Myocyte (in vitro differentiated cells): ENCODE measurements at regions not wholly inside any gene's neighbourhood (a gene's known extent, or its start where the extent isn't known, plus 50 kb on each side); places are given as distances from the start of the nearest gene placed in this dataset. TPM values are rescaled to one million over a fixed set of nuclear protein-coding genes. Genes with fewer than 3 reads are reported as not detected.
"Not testable (repeated sequence)": the region's sequence is repeated elsewhere in the genome, so short reads cannot be mapped to it uniquely, and the experiment has no call there.

ENCODE experiments used
- DNase-seq: peaks from one replicate; pipeline ENCODE4 v3.0.0-alpha.2; 2012; ENCODE audit warnings: low read depth
- microRNA counts: library from miRNA; unstranded; fragments of <30 nt; microRNA quantifications from one replicate; lab custom pipeline; 2016
- microRNA-seq: library from miRNA; unstranded; fragments of <30 nt; microRNA quantifications from one replicate; pipeline ENCODE4, GENCODE V29; 2016

DNA sequence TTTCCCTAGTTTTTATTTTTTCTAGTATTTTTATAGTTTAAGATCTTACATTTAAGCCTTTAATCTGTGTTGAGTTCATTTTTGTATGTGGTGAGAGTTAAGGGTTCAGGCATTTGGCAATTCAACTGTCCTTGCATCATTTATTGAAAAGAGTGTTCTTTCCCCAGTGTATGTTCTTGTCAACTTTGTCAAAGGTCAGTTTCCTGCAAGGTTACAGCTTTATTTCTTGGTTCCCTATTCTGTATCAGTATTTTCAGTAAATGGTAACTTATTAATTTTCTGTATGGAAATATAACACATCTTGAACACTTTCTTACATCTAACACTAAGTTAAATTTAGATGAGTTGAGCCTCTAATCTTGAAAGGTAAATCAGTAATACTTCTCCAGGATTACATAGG, 1770.1 kb downstream of the OTOL1 start:
- DNase-seq: no peak

DNA sequence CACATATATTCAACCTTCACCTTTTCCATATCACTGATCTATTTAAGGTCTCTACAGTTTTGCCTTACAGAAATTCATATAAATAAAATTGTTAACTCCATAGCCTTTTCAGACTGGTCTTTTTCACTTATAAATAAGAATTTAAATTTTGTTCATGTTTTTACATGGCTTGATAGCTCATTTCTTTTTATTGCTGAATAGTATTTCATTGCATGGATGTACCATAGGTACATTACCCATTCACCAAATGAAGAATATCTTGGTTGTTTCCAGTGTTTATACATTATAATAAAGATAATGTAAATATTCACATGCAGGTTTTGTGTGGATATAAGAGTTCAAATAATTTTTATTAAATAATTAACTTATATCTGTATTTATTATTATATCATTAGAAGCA, 1765.0 kb downstream of the OTOL1 start:
- DNase-seq: no peak

DNA sequence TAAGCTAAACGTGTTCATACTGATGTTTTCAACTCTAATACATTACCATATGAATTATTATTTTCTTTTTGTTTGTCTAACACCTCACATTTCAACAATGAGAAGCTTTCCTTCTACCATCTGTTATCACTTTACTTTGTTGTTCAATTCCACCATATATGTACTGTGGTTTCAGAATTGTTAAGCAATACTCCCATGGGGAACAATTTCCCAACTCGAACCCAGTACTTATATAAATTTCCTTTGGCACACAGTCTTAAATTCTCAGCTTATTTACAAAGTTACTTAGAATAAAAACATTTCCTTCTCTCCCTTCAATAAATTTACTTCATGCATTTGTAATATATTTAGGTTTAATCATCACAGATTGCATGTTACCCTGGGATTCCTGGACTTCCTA, 1764.4 kb downstream of the OTOL1 start:
- DNase-seq: no peak

DNA sequence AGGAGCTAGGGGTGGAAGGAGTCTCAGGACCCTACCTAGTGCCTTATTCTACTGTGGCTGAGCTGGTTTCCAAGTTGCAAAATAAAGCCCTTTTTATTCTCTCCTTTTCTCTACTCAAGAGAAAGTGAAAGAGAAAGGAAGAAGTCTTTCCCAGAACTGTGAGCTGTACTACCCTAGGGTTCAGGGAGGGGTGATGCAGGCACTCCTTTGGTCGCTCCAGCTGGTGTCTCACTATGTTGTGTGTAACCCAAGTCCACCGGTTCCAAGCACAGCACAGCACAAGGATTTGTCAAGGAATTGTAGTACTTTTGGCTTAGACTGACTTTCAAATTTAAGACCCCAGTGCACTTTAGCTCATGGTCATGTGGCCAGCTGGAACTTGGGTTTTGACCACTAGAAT, 1721.7 kb downstream of the OTOL1 start:
- DNase-seq: peak; percentile 13

DNA sequence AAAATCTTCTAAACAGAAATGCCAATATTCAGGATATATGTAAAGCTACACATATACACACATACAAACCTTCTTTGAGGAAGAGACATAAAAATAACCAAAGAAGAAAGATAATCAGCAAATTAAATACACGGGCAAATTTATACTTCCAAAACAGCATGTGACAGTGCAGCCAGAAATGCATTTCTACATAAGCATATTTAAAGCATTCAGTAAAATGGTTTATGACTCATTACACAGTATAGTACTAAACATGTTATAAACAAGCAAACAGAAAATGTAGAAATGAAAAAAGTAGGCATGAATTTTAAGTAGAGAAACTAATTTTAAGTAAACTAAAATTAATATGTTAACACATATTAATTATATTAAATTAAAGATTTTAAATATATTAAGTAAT, 1717.2 kb downstream of the OTOL1 start:
- no peak for DNase-seq

DNA sequence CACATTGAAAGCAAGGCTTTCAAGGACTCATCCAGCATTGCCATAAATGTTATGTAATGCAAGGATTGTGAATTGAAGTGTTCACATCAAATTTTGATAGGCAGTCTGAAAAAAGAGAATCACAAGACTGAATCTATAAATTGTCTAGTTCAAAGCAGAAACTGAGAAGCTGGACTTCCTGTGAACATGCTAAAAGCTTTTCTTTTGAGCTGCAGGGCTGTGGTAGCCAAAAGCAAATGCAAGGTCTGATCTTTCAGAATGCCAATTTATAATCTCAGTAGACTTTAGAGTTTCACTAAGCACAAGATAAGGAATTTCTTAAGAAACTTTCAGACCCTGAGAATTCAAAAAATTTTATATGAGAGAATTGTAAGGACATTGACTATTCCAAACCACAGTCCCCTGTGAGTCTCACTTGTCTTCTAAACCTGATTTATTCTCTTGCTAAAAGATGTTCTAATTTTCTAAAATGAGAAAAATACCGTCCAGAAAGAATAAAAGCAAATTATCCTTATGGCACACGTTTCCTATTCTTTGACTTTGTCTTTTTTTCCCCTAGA, 1700.3 kb downstream of the OTOL1 start:
- no peak for DNase-seq

DNA sequence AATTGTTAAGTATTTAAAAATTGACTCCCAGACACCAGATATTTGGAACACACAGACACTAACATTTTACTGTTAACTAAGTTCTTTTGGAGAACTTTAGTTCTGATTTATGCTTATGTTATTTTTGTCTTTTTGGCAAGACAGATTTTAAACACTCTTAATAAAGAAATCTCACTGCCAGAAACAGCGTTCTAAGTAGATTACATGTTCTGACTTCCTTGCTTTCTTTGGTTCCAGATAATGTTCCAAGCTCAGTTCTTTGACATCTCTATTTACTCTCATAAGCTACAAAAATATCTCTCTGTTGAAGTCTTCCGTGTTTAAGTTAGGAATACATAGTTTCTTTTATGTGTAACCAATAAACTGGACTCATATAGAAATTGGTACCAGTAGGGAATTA, 1699.6 kb downstream of the OTOL1 start:
- no peak for DNase-seq

DNA sequence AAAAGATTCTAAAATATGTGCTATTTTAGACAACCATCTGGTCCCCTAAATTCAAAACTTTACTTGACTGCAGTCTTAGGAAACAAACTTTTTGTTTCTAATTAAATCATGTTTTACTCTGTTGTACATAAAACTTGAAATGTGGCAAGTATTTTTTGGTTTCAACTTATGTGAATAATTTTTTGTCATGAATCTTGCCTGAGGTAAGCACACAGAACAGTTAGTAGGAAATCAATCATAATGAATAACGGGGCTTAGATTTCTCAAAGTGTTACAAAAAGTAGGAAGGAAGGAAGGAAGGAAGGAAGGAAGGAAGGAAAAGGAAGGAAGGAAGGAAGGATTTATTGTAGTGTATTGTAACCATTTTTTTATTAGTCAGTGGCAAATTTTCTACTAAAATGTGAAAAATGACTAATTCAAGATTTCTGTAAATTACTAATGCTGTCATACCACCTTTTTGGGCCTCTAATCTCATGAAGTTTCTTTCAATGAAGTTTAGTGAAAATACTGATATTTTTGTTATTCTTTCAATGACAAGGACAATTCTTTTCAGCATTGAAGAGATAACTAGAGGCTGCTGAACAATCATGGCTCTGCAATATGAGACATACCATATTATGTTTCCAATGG, 1689.2 kb downstream of the OTOL1 start:
- no peak for DNase-seq

DNA sequence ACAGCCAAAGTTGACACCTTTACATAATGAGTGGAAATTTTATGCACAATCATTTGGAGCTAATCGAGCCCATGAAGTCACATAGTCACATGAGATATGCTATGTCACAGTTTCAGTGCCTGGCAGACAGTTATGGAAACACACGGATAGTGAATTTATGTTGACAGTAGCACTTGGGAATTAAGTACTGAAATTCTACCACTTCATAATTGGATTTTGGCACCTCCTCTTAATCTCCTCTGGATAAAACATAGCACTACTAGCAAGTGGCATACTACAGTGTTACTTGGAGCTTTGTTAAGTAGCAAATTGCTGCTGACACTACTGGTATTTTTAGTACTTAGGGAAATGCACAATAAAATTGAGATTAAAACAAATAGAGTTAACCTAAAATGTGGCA, 1679.4 kb downstream of the OTOL1 start:
- no peak for DNase-seq

DNA sequence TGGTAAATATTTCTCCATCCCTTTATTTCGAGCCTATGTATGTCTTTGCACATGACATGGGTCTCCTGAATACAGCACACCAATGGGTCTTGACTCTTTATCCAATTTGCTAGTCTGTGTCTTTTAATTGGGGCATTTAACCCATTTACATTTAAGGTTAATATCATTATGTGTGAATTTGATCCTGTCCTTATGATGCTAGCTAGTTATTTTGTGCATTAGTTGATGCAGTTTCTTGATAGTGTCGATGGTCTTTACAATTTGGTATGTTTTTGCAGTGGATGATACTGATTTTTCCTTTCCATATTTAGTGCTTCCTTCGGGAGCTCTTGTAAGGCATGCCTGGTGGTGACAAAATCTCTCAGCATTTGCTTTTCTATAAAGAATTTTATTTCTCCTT, 1675.9 kb downstream of the OTOL1 start:
- DNase-seq: not testable (repeated sequence)

DNA sequence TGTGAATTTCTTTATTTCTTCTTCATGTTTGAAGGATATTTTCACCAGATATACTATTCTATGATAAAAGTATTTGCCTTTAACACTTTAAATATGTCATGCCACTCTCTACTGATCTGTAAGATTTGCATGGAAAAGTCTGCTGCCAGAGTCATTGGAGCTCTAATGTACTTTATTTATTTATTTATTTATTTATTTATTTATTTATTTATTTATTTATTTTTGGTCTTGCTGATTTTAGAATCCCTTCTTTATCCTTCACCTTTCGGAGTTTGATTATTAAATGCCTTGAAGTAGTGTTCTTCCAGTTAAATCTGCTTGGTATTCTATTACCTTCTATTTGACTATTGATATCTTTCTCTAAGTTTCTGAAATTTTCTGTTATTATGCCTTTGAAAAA, 1669.6 kb downstream of the OTOL1 start:
- DNase-seq: no peak

DNA sequence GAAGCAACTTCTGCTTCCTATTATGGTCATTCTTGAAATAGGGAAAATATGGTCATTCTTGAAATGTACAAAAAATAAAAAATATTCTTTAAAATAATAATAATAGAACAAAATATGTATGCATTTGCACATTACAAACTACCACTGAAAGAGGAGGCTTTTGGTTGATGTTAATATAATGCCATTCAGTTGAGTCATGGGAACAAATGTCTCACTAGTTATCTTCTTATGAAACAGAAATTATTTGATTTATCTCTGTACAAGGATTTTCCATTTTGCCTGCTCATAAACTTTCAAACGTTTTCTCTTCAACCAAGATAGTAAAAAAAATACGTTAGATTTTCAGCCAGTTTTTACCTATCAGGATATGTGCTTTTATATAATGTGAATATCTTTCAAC, 1662.7 kb downstream of the OTOL1 start:
- DNase-seq: peak; percentile 6

DNA sequence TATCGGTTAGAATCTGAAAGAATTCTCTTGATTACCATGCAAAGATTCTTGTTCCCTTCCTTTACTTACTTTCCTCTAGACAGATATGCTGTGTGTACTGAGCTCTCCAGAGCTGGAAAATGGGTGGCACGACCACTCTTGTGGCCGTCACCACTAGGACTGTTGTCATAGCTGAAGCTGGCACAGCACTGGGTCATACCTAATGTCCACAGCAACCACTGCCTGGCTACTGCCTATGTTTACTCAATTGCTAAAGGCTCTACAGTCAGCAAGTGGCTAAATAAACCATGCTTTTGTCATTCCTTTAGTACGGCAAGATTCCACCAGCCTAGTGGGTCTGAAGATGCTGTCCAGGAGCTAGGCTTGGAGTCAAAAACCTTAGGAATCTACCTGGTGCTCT, 1643.0 kb downstream of the OTOL1 start:
- DNase-seq: no peak

DNA sequence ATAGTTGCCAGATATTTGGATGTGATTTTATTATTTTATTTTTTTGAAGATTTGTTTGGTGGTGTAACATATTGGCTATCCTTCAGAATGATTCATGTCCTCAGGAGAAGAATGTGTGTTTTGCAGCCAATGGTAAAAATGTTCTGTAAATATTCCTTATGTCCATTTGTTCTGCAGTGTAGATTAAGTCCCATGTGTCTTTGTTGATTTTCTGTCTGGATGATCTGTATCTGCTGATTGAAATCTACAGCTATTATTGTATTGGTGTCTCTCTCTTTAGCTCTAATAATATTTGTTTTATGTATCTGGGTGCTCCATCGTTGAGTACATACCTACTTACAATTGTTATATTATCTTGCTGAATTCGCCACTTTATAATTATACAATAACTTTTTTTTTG, 1641.7 kb downstream of the OTOL1 start:
- no peak for DNase-seq

DNA sequence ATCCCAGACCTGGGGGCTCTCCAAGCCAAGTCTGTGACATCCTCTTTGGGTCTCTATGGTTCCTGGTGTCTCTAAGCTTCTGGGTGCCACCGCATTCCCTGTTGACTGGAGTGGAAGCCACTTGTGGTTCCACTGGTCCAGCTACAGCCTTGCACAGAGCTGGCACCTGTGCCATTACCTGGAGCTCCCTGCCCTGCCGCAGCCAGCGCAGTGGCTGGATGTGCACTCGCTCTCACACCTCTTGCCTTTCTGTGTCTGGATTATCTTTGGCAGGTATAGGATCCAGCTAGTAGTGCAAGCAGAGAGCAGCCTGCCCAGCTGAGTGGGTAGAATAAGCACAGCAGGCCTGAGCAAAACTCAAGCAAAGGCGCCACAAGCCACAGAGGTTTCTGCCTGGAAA, 1635.5 kb downstream of the OTOL1 start:
- no peak for DNase-seq

DNA sequence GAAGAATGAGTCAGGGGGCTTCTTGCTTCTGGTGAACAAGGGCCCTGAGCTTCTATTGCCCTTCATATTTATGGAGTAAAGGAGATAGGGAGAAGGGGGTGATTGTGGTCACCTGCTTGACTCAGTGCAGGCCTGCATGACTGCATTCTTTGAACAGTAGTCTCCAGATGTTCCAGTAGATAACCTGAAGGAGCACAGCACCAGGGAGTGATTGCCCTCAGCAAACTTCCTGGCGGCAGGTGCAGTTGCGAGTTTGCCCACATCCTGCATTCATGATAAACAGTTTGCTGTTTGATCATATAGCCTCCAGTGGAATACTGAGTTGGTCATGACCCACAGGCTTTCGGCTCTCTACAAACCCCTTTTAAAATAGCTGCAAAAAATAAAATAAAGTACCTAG, 1632.7 kb downstream of the OTOL1 start:
- DNase-seq: no peak

DNA sequence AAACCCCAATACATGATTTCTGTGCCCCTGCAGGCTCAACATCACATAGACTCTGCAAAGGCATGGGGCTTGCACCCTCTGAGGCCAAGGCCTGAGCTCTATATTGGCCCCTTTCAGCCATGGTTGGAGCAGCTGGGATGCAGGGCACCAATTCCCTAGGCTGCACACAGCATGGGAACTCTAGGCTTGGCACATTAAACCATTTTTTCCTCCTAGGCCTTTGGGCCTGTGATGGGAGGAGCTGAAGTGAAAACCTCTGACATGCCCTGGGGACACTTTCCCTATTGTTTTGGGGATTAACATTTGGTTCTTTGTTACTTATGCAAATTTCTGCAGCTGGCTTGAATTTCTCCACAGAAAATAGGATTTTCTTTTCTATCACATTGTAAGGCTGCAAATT, 1629.5 kb downstream of the OTOL1 start:
- DNase-seq: no peak

MicroRNAs encoded in the stretch of these regions (microRNA counts, 767-probe panel; counts per million panel counts)
- microRNA hsa-miR-1263 (lab: Ali Mortazavi, UCI): not detected

Small RNA genes in the stretch of these regions (microRNA-seq; reads per million reads assigned to microRNA genes)
- gene MIR1263: not detected
